K562 (cell line): ENCODE measurements at regions not wholly inside any gene's neighbourhood (a gene's known extent, or its start where the extent isn't known, plus 50 kb on each side); places are given as distances from the start of the nearest gene placed in this dataset.

Experiments
- ATAC-seq: fragments of 200-7000 bp; cut with Tn5 transposase; 3 replicates; pipeline ENCODE4 v1.9.1; 2020; ENCODE audit warnings: moderate library complexity
- BruUV-seq: library from RNA; stranded (reverse); fragments of 400-500 nt; replicated peaks from 2 replicates; lab custom pipeline; 2021; lab: Mats Ljungman, UMichigan
- CTCF ChIA-PET: fragments of 300-600 bp; formaldehyde crosslinking; extraction: SDS; loops from one replicate; lab custom pipeline; 2021; ENCODE audit warnings: low intra/inter-chr PET ratio; lab: Yijun Ruan, JAX
- POLR2A ChIA-PET: fragments of 300-600, 350-650 bp; sonication (Branson Sonifier 250); formaldehyde crosslinking; extraction: SDS; loops from one replicate; lab custom pipeline; 2021; ENCODE audit warnings: antibody characterized with exemption, inconsistent platforms; lab: Yijun Ruan, JAX
- DNase-seq, 4 experiments: peaks; one replicate each; pipeline versions ENCODE4 v3.0.0 to v3.0.0-alpha.2; 2011 to 2018; ENCODE audit warnings: low spot score in 3 of 4, mixed read lengths in 3 of 4; ENCODE audit errors: extremely low read depth in 1 of 4
- FAIRE-seq: peaks from 2 replicates; lab custom pipeline; 2011; peaks lifted over from hg19 to GRCh38; lab: Jason Lieb, UNC
- H2AFZ ChIP-seq: 2 replicates; pipeline ENCODE4 v1.6.0; 2011; ENCODE audit warnings: low read depth, low read length, control low read depth, inconsistent platforms
- H3K27ac ChIP-seq: fragments of 200-600 bp; 3 replicates; pipeline ENCODE4 v1.8.0; 2011; ENCODE audit warnings: low read depth, mild to moderate bottlenecking, control low read depth, inconsistent platforms, low read length, moderate library complexity, mixed read lengths; ENCODE audit errors: extremely low read depth
- H3K27me3 ChIP-seq, 2 experiments: fragments of 300-600 bp in 1 of 2; 2 replicates in 1 of 2; 3 replicates in 1 of 2; pipeline versions ENCODE4 v1.6.0 to v1.8.0; 2011; ENCODE audit warnings: inconsistent platforms in 2 of 2, low read length in 2 of 2, mild to moderate bottlenecking in 1 of 2, mixed read lengths in 1 of 2, moderate library complexity in 1 of 2; ENCODE audit not compliant: control insufficient read depth in 2 of 2, insufficient read depth in 2 of 2
- H3K36me3 ChIP-seq: fragments of 300-600 bp; 3 replicates; pipeline ENCODE4 v1.8.0; 2011; ENCODE audit warnings: mild to moderate bottlenecking, low read length, inconsistent platforms; ENCODE audit not compliant: control insufficient read depth, insufficient read depth
- H3K4me1 ChIP-seq, 2 experiments: fragments of 200-600 bp in 1 of 2; replicated peaks in 1 of 2; 2 replicates in 1 of 2; 3 replicates in 1 of 2; pipeline versions ENCODE4 v1.5.1 to v1.8.0; 2011; ENCODE audit warnings: inconsistent platforms in 2 of 2, low read length in 2 of 2, mild to moderate bottlenecking in 1 of 2, mixed read lengths in 1 of 2, moderate library complexity in 1 of 2; ENCODE audit not compliant: control insufficient read depth in 2 of 2, insufficient read depth in 2 of 2
- H3K4me2 ChIP-seq: 2 replicates; pipeline ENCODE4 v1.6.1; 2011; ENCODE audit warnings: low read length, control low read depth, inconsistent platforms, mixed read lengths; ENCODE audit not compliant: insufficient read depth
- H3K4me3 ChIP-seq: fragments of 200-600 bp; sonication (generic), shearing (Covaris generic); 2 replicates; pipeline ENCODE4 v1.5.1; 2016; ENCODE audit warnings: control low read depth, inconsistent platforms
- H3K79me2 ChIP-seq: fragments of 200-600 bp; 3 replicates; pipeline ENCODE4 v1.8.0; 2011; ENCODE audit warnings: low read length, inconsistent platforms; ENCODE audit not compliant: control insufficient read depth, insufficient read depth
- H3K9ac ChIP-seq, 2 experiments: 2 replicates each; pipeline versions ENCODE4 v1.6.0 to v1.6.1; 2011; ENCODE audit warnings: low read depth in 2 of 2, low read length in 2 of 2, control low read depth in 1 of 2, inconsistent platforms in 1 of 2, mild to moderate bottlenecking in 1 of 2, mixed read lengths in 1 of 2; ENCODE audit not compliant: insufficient read depth in 1 of 2
- H3K9me1 ChIP-seq: one replicate; pipeline ENCODE4 v1.6.0; 2011; ENCODE audit warnings: inconsistent platforms, mild to moderate bottlenecking, low read length, moderate library complexity; ENCODE audit not compliant: control insufficient read depth, insufficient read depth
- H3K9me3 ChIP-seq: replicated peaks from 2 replicates; pipeline ENCODE4 v1.5.1; 2011; ENCODE audit warnings: low read depth, low read length, inconsistent platforms; ENCODE audit not compliant: control insufficient read depth, insufficient read depth
- H4K20me1 ChIP-seq: replicated peaks from 2 replicates; pipeline ENCODE4 v1.6.1; 2011; ENCODE audit warnings: low read length, inconsistent platforms, mixed read lengths; ENCODE audit not compliant: control insufficient read depth, insufficient read depth
- DNMT1 ChIP-seq: fragments of 450-650 bp; IDR thresholded peaks from 2 replicates; pipeline ENCODE4 v1.6.1; 2016; ENCODE audit warnings: antibody characterized with exemption, mild to moderate bottlenecking
- E2F1 ChIP-seq: sonication (generic); formaldehyde crosslinking; IDR thresholded peaks from 2 replicates; pipeline ENCODE4 v1.8.1; 2023; ENCODE audit warnings: mild to moderate bottlenecking, missing genetic modification reagents, moderate library complexity
- ZBTB26 ChIP-seq: fragments of 450-650 bp; formaldehyde crosslinking; IDR thresholded peaks from 2 replicates; pipeline ENCODE4 v1.4.0; 2022; ENCODE audit warnings: missing genetic modification characterization
- ZNF695 ChIP-seq: fragments of 450-650 bp; formaldehyde crosslinking; IDR thresholded peaks from 2 replicates; pipeline ENCODE4 v1.4.0; 2020; ENCODE audit warnings: mild to moderate bottlenecking, moderate library complexity
- ZNF766 ChIP-seq: fragments of 200-800 bp; sonication (Bioruptor generic); conservative IDR thresholded peaks from 2 replicates; pipeline ENCODE4 v1.6.1; 2016; ENCODE audit warnings: missing genetic modification characterization, missing compliant biosample characterization
- ZNF77 ChIP-seq: fragments of 250-450 bp; sonication (Bioruptor Pico); IDR thresholded peaks from 2 replicates; pipeline ENCODE4 v1.5.0; 2020
- WGBS: fragments of 100-300 bp; shearing (Covaris generic); methylation state at CpG from one replicate; pipeline ENCODE4 v1.1.6; 2016; ENCODE audit warnings: low coverage, mixed read lengths; ENCODE audit not compliant: insufficient coverage; ENCODE audit errors: missing lambda C conversion rate; 5-methylcytosine and 5-hydroxymethylcytosine counted together
- in situ Hi-C: fragments of 300-500 bp; cut with MboI; formaldehyde crosslinking; loops from 4 replicates; pipeline ENCODE4 v1.15.0; 2018; ENCODE audit warnings: inconsistent platforms, mixed read lengths
- intact Hi-C: fragments of 100-400 bp; cut with micrococcal nuclease; formaldehyde crosslinking; loops from 2 replicates; pipeline ENCODE4 v1.14.2; 2022

GRCh38 chr18:41789001-41789400 is 166.0 kb upstream of the PIK3C3 start:
- no peak overlapping the region for H3K9ac ChIP-seq
- no peak overlapping the region for H3K4me3 ChIP-seq
- H3K9me3 ChIP-seq: no peaks in the 10 kb centered on the region; the same call in 1 of the 2 replicates
- H3K79me2 ChIP-seq: no peaks in the 10 kb centered on the region
- H3K36me3 ChIP-seq: no peaks in the 10 kb centered on the region
- no peak overlapping the region for H2AFZ ChIP-seq
- H4K20me1 ChIP-seq: no peaks in the 10 kb centered on the region
- in situ Hi-C loops (no loop called here), intact Hi-C loops (no loop called here)
- no peaks in the 10 kb centered on the region for H3K9me1 ChIP-seq
- H3K27ac ChIP-seq: no peak overlapping the region
- no peak overlapping the region for H3K4me2 ChIP-seq
- H3K27me3 ChIP-seq: no peaks in the 10 kb centered on the region
- no peaks in the 10 kb centered on the region for H3K4me1 ChIP-seq
- ChIA-PET CTCF (no interaction called here), POLR2A (no interaction called here)
- DNase-seq: no peak
- ATAC-seq: no peak
- TF ChIP-seq ZNF766 (CRISPR knock-in tag) (no peak), E2F1 (CRISPR knock-in tag) (no peak), ZNF77 (CRISPR knock-in tag) (no peak), ZBTB26 (CRISPR knock-in tag) (no peak), DNMT1 (no peak), ZNF695 (CRISPR knock-in tag) (no peak)
- no peak for FAIRE-seq
- WGBS: 0% methylated on average over 2 of the region's 2 CpGs
- no TSS peak for BruUV-seq
